IMR-90 (cell line): ENCODE measurements at regions not wholly inside any gene's neighbourhood (a gene's known extent, or its start where the extent isn't known, plus 50 kb on each side); places are given as distances from the start of the nearest gene placed in this dataset.

Experiments
- ATAC-seq: fragments of 200-7000 bp; cut with Tn5 transposase; 2 replicates; pipeline ENCODE4 v1.9.1; 2020; ENCODE audit warnings: low read depth, mild to moderate bottlenecking, moderate library complexity
- BruUV-seq: library from RNA; stranded (reverse); fragments of 400-500 nt; replicated peaks from 2 replicates; lab custom pipeline; 2021; lab: Mats Ljungman, UMichigan
- CTCF ChIA-PET: fragments of 300-600 bp; formaldehyde crosslinking; extraction: SDS; loops from one replicate; lab custom pipeline; 2021; ENCODE audit warnings: antibody characterized with exemption; lab: Yijun Ruan, JAX
- POLR2A ChIA-PET: fragments of 300-600 bp; sonication (Branson Sonifier 250); formaldehyde crosslinking; loops from one replicate; lab custom pipeline; 2022; ENCODE audit warnings: antibody characterized with exemption; ENCODE audit not compliant: unreplicated experiment; lab: Charles Lee
- DNase-seq: peaks from one replicate; pipeline ENCODE4 v3.0.0; 2013
- H2AFZ ChIP-seq: replicated peaks from 2 replicates; pipeline ENCODE3; 2013; ENCODE audit warnings: low read length, mild to moderate bottlenecking; ENCODE audit not compliant: poor library complexity
- H2AK5ac ChIP-seq: 2 replicates; pipeline ENCODE4 v1.6.1; 2013; ENCODE audit warnings: low read depth, low read length, inconsistent platforms
- H2AK9ac ChIP-seq: replicated peaks from 2 replicates; pipeline ENCODE3; 2013; ENCODE audit warnings: mild to moderate bottlenecking, low read depth, low read length, moderate library complexity; ENCODE audit not compliant: poor library complexity
- H2BK120ac ChIP-seq: 2 replicates; pipeline ENCODE4 v1.6.1; 2013; ENCODE audit warnings: low read depth, low read length, inconsistent platforms
- H2BK15ac ChIP-seq: 3 replicates; pipeline ENCODE4 v1.6.1; 2013; ENCODE audit warnings: low read depth, low read length, inconsistent platforms
- H2BK20ac ChIP-seq: 2 replicates; pipeline ENCODE4 v1.6.1; 2013; ENCODE audit warnings: low read depth, mild to moderate bottlenecking, inconsistent platforms, low read length, moderate library complexity
- H2BK5ac ChIP-seq: 2 replicates; pipeline ENCODE4 v1.6.1; 2013; ENCODE audit warnings: mild to moderate bottlenecking, low read depth, low read length, inconsistent platforms; ENCODE audit not compliant: poor library complexity, severe bottlenecking
- H3K14ac ChIP-seq: replicated peaks from 2 replicates; pipeline ENCODE4 v1.6.1; 2013; ENCODE audit warnings: low read depth, low read length, inconsistent platforms
- H3K18ac ChIP-seq: 2 replicates; pipeline ENCODE4 v1.6.1; 2013; ENCODE audit warnings: low read depth, low read length, control low read depth
- H3K23ac ChIP-seq: 2 replicates; pipeline ENCODE4 v1.6.1; 2013; ENCODE audit warnings: low read depth, low read length, inconsistent platforms
- H3K27ac ChIP-seq: 2 replicates; pipeline ENCODE4 v1.5.1; 2013; ENCODE audit warnings: mild to moderate bottlenecking, control low read depth, low read length; ENCODE audit not compliant: insufficient read depth
- H3K27me3 ChIP-seq: 2 replicates; pipeline ENCODE4 v1.6.1; 2013; ENCODE audit warnings: low read length; ENCODE audit not compliant: control insufficient read depth, insufficient read depth
- H3K36me3 ChIP-seq: 2 replicates; pipeline ENCODE4 v1.6.1; 2013; ENCODE audit warnings: low read length, mixed read lengths; ENCODE audit not compliant: control insufficient read depth, insufficient read depth
- H3K4ac ChIP-seq: 2 replicates; pipeline ENCODE4 v1.6.1; 2013; ENCODE audit warnings: low read depth, low read length, inconsistent platforms
- H3K4me1 ChIP-seq: 2 replicates; pipeline ENCODE4 v1.6.1; 2013; ENCODE audit warnings: low read length, mixed read lengths; ENCODE audit not compliant: control insufficient read depth, insufficient read depth
- H3K4me2 ChIP-seq: 2 replicates; pipeline ENCODE4 v1.6.1; 2013; ENCODE audit warnings: low read depth, mild to moderate bottlenecking, control low read depth, low read length, moderate library complexity
- H3K4me3 ChIP-seq: 2 replicates; pipeline ENCODE4 v1.5.1; 2013; ENCODE audit warnings: low read depth, mild to moderate bottlenecking, control low read depth, low read length, moderate library complexity; ENCODE audit not compliant: insufficient read depth
- H3K56ac ChIP-seq: 2 replicates; pipeline ENCODE4 v1.6.1; 2013; ENCODE audit warnings: low read length, inconsistent platforms; ENCODE audit not compliant: insufficient read depth; ENCODE audit errors: extremely low read depth
- H3K79me1 ChIP-seq, 2 experiments: 2 replicates each; pipeline ENCODE4 v1.6.1; 2013; ENCODE audit warnings: low read length in 2 of 2, inconsistent platforms in 1 of 2, low read depth in 1 of 2
- H3K9ac ChIP-seq: 2 replicates; pipeline ENCODE4 v1.6.1; 2013; ENCODE audit warnings: low read depth, low read length, control low read depth
- H3K9me1 ChIP-seq: 2 replicates; pipeline ENCODE4 v1.6.1; 2013; ENCODE audit warnings: low read length, inconsistent platforms; ENCODE audit not compliant: insufficient read depth
- H3K9me3 ChIP-seq: 2 replicates; pipeline ENCODE4 v1.6.1; 2013; ENCODE audit warnings: low read length; ENCODE audit not compliant: control insufficient read depth, insufficient read depth
- H4K20me1 ChIP-seq: 2 replicates; pipeline ENCODE4 v1.6.1; 2013; ENCODE audit warnings: low read length, inconsistent platforms; ENCODE audit not compliant: insufficient read depth
- H4K5ac ChIP-seq: 2 replicates; pipeline ENCODE4 v1.6.1; 2013; ENCODE audit warnings: mild to moderate bottlenecking, low read depth, low read length, control low read depth
- H4K8ac ChIP-seq, 2 experiments: 2 replicates each; pipeline ENCODE4 v1.6.1; 2013; ENCODE audit warnings: low read depth in 2 of 2, low read length in 2 of 2, control low read depth in 1 of 2, inconsistent platforms in 1 of 2
- H4K91ac ChIP-seq: 2 replicates; pipeline ENCODE4 v1.6.1; 2013; ENCODE audit warnings: low read depth, low read length, inconsistent platforms; ENCODE audit not compliant: insufficient read depth
- CHD1 ChIP-seq: IDR thresholded peaks from 2 replicates; pipeline ENCODE4 v1.6.1; 2012; ENCODE audit warnings: low read depth, low read length, improper control_type of control experiment
- POLR2A ChIP-seq: IDR thresholded peaks from 2 replicates; pipeline ENCODE4 v1.6.1; 2012; ENCODE audit warnings: mild to moderate bottlenecking, low read depth, low read length
- RFX5 ChIP-seq: IDR thresholded peaks from 2 replicates; pipeline ENCODE4 v1.8.0; 2012; ENCODE audit warnings: low read depth, mild to moderate bottlenecking, low read length, moderate library complexity
- WGBS, 2 experiments: methylation state at CpG; one replicate each; pipeline versions ENCODE4 v1.1.5 to v1.1.7; 2013; ENCODE audit warnings: missing lambda C conversion rate in 2 of 2; ENCODE audit not compliant: insufficient read length in 1 of 2; ENCODE audit errors: extremely low coverage in 2 of 2; 5-methylcytosine and 5-hydroxymethylcytosine counted together
- dilution Hi-C: fragments of 300-500 bp; cut with HindIII; formaldehyde crosslinking; loops from one replicate; pipeline ENCODE4 v1.14.3; 2018; ENCODE audit warnings: low sequenced_read_pairs; ENCODE audit not compliant: unreplicated experiment
- in situ Hi-C: fragments of 300-500 bp; cut with MboI; formaldehyde crosslinking; loops from 3 replicates; pipeline ENCODE4 v1.14.3; 2019; ENCODE audit warnings: low sequenced_read_pairs, inconsistent platforms, mixed read lengths
- intact Hi-C: fragments of 100-400 bp; cut with micrococcal nuclease; formaldehyde crosslinking; loops from 2 replicates; pipeline ENCODE4 v1.10.0; 2022

DNA sequence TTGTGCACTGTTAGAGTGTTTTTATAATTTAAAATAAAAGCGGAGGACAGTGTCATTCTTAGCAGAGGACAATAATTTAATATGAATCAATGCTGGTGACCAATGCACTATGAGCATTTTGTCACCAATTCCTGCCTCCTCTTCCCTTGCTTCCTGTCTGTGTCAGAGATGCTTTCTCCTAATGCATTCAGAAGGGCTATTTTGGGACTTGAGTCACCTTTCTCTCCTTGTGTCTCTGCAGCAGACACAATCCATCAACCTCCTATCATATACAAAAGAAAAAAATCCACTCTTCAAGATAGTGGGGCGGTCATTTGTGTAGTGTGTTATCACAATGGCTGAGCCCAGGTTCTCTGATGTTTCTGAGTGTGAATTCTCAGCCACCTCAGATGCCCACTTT is 191.9 kb upstream of the VEPH1 start:
- DNase-seq, result no peak
- CTCF ChIA-PET, result no interaction called here
- TF ChIP-seq RFX5 (no peak), POLR2A (no peak), CHD1 (no peak)

More for the DNA sequence above, 191.9 kb upstream of the VEPH1 start:
- no peaks in the 10 kb centered on the region for H3K4me1 ChIP-seq
- no peak for ATAC-seq
- no peaks in the 10 kb centered on the region for H3K36me3 ChIP-seq
- H3K14ac ChIP-seq, result no peak overlapping the region
- no peaks in the 10 kb centered on the region for H3K9me1 ChIP-seq
- H2BK120ac ChIP-seq, result no peak overlapping the region
- H3K4me2 ChIP-seq, result no peak overlapping the region
- no peak overlapping the region for H3K18ac ChIP-seq
- no peak overlapping the region for H3K56ac ChIP-seq
- no peak overlapping the region for H2AK5ac ChIP-seq
- H3K9ac ChIP-seq, result no peak overlapping the region
- no peaks in the 10 kb centered on the region for H3K79me1 ChIP-seq
- H2BK15ac ChIP-seq, result no peak overlapping the region
- H2BK20ac ChIP-seq, result no peak overlapping the region
- in situ Hi-C loops, result no loop called here
- H3K4ac ChIP-seq, result no peak overlapping the region
- no TSS peak for BruUV-seq
- H3K4me3 ChIP-seq, result no peak overlapping the region
- intact Hi-C loops, result no loop called here
- POLR2A ChIA-PET, result no interaction called here
- no CpG with 5 or more reads among the region's 2 CpGs for WGBS, 2 experiments
- H4K5ac ChIP-seq, result no peak overlapping the region
- no peak overlapping the region for H4K8ac ChIP-seq
- no peak overlapping the region for H3K23ac ChIP-seq
- H3K27ac ChIP-seq, result no peak overlapping the region
- H2AK9ac ChIP-seq, result no peak overlapping the region
- no peak overlapping the region for H2BK5ac ChIP-seq
- no peaks in the 10 kb centered on the region for H3K27me3 ChIP-seq
- H3K9me3 ChIP-seq, result no peaks in the 10 kb centered on the region
- dilution Hi-C loops, result no loop called here
- no peak overlapping the region for H2AFZ ChIP-seq
- no peak overlapping the region for H4K91ac ChIP-seq
- H4K20me1 ChIP-seq, result no peaks in the 10 kb centered on the region
